Left lung (tissue), 4 donors: ENCODE measurements at regions not wholly inside any gene's neighbourhood (a gene's known extent, or its start where the extent isn't known, plus 50 kb on each side); places are given as distances from the start of the nearest gene placed in this dataset.
A peak's percentile ranks its signal among the peaks of the same experiment; 100 is the strongest.
"Not testable (repeated sequence)": the region's sequence is repeated elsewhere in the genome, so short reads cannot be mapped to it uniquely, and the experiment has no call there.

Experiments used
- ATAC-seq: fragments of 200-7000 bp; cut with Tn5 transposase; one replicate; pipeline ENCODE4 v1.9.1; 2020; ENCODE audit warnings: moderate library complexity
- DNase-seq, 4 donors: peaks; one replicate each; pipeline ENCODE4 v3.0.0-alpha.2; 2013 to 2020
- H3K27ac ChIP-seq, 2 donors: fragments of 200-600 bp; sonication (generic) in 1 of 2; one replicate each; pipeline versions ENCODE4 v1.5.0 to v1.8.0; 2020 to 2021
- H3K27me3 ChIP-seq, 2 donors: fragments of 200-600 bp; sonication (generic) in 1 of 2; one replicate each; pipeline versions ENCODE4 v1.5.0 to v1.8.0; 2020 to 2021
- H3K36me3 ChIP-seq, 2 donors: fragments of 200-600 bp; sonication (generic) in 1 of 2; one replicate each; pipeline versions ENCODE4 v1.5.0 to v1.8.0; 2020 to 2021
- H3K4me1 ChIP-seq, 2 donors: fragments of 200-600 bp; one replicate each; pipeline ENCODE4 v1.8.0; 2021
- H3K4me3 ChIP-seq, 2 donors: fragments of 200-600 bp; sonication (generic) in 1 of 2; one replicate each; pipeline versions ENCODE4 v1.5.0 to v1.8.0; 2020 to 2021; ENCODE audit warnings: mild to moderate bottlenecking in 1 of 2
- H3K9me3 ChIP-seq, 2 donors: fragments of 200-600 bp; sonication (generic) in 1 of 2; one replicate each; pipeline versions ENCODE4 v1.5.0 to v1.8.0; 2020 to 2021
- CTCF ChIP-seq, 2 donors: fragments of 200-600 bp; sonication (generic) in 1 of 2; IDR thresholded peaks; one replicate each; pipeline versions ENCODE4 v1.5.0 to v1.8.0; 2021; ENCODE audit warnings: antibody characterized with exemption in 2 of 2
- intact Hi-C, 2 donors: fragments of 100-400 bp; cut with DNase I; formaldehyde crosslinking; loops; one replicate each; pipeline versions ENCODE4 v1.11.2 to v1.14.2; 2022
- donor health status: DM: no; HTN: yes; CAD: no.
- donor health status: DM: no; HTN: no; CAD: no.

DNA sequence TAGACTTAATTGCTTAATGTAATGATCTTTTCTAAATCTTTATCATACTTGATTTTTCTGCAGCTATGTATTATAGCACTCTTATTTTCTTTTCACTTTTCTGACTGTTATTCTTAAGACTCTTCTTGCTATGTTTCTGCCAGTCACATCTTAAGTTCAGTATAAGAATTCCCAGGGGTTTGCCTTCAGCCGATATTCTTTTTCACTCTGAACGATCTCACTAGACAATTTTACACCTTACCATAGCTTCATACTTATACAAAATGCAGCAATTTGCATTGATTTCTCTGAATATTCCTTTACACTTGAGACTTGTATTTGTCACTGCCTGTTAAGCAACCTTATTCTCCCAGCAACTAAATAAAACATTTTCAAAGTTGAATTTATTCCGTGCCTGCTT is 242.5 kb upstream of the OLFM3 start:
- intact Hi-C loops: no loop called here
- no peak for TF ChIP-seq CTCF (IDR thresholded peaks at IDR 0.05)

DNA sequence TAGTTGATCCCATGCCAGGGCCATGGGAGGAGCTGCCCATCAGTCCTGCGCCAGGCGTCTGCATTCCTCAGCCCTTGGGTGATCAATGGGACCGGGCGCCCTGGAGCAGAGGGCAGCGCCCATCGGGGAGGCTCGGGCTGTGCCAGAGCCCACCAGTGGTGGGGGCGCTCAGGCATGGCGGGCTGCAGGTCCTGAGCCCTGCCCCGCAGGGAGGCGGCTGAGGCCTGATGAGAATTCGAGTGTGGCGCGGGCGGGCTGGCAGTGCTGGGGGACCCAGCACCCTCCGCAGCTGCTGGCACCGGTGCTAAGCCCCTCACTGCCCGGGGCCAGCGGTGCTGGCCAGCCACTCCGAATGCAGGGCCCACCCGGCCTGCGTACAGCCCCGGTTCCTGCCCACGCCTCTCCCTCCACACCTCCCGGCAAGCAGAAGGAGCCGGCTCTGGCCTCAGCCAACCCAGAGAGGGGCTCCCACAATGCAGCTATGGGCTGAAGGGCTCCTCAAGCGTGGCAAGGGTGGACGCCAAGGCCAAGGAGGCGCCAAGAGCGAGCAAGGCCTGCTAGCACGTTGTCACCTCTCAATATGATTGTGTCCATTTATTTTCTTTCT is 238.1 kb upstream of the OLFM3 start:
- peak in 1 of 4 donors; percentile 59 for DNase-seq
- intact Hi-C loops: no loop called here
- Histone ChIP-seq H3K9me3 (peaks cover 0 to 22% of the 10 kb centered on the region in 2 donors), H3K36me3 (no peaks in the 10 kb centered on the region), H3K27me3 (no peaks in the 10 kb centered on the region), H3K27ac (no peak overlapping the region), H3K4me3 (no peak overlapping the region), H3K4me1 (no peaks in the 10 kb centered on the region)
- no peak for TF ChIP-seq CTCF (IDR thresholded peaks at IDR 0.05)
- no peak for ATAC-seq

More for the DNA sequence above, 242.5 kb upstream of the OLFM3 start:
- no peaks in the 10 kb centered on the region for H3K36me3 ChIP-seq
- peaks cover 0 to 15% of the 10 kb centered on the region in 2 donors for H3K9me3 ChIP-seq
- no peaks in the 10 kb centered on the region for H3K4me1 ChIP-seq
- no peaks in the 10 kb centered on the region for H3K27me3 ChIP-seq
- H3K27ac ChIP-seq: no peak overlapping the region
- DNase-seq (no peak), ATAC-seq (no peak)
- no peak overlapping the region for H3K4me3 ChIP-seq

DNA sequence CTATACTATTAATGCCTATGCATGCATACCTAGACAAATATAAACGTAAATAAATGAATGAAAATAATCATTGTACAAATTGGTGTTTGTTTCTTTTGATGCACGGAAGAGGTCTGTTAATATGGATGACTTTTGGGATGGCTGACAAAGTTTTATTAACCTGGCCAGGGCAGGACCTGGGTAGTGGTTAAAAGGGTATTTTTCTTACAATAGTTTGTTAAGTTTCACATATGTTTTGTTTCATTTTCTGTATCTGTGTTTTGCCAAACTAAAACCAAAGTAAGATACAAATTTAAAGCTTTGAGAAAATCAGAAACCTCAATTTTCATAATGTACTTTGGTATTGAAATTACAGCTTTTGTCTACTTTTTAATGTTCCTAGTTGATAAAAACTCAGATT is 222.7 kb upstream of the OLFM3 start:
- DNase-seq (no peak), ATAC-seq (no peak)
- Histone ChIP-seq H3K9me3 (peaks cover 0 to 11% of the 10 kb centered on the region in 2 donors), H3K27ac (no peak overlapping the region), H3K4me1 (no peaks in the 10 kb centered on the region), H3K27me3 (no peaks in the 10 kb centered on the region), H3K4me3 (no peak overlapping the region), H3K36me3 (no peaks in the 10 kb centered on the region)
- TF ChIP-seq CTCF (IDR thresholded peaks at IDR 0.05): no peak
- intact Hi-C loops: no loop called here

DNA sequence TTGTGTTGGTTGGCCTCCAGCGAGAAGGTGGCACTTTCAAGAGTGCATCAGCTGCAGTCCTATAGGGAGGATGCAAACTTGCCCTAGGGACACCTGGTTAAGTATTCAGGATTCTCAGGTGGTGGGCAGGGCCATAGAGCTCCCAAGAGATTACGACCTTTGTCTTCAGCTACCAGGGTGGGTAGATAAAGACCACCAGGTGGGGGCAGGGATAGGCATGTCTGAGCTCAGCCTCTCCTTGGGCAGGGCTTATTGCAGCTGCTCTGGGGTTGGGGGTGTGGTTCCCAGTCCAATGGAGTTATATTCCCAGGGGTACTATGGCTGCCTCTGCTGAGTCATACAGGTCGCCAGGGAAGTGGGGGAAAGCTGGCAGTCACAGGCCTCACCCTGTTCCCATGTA is 214.2 kb upstream of the OLFM3 start:
- H3K27me3 ChIP-seq, DNase-seq, ATAC-seq, H3K4me3 ChIP-seq, H3K4me1 ChIP-seq, H3K27ac ChIP-seq, H3K9me3 ChIP-seq, intact Hi-C loops, H3K36me3 ChIP-seq: not testable (repeated sequence)

DNA sequence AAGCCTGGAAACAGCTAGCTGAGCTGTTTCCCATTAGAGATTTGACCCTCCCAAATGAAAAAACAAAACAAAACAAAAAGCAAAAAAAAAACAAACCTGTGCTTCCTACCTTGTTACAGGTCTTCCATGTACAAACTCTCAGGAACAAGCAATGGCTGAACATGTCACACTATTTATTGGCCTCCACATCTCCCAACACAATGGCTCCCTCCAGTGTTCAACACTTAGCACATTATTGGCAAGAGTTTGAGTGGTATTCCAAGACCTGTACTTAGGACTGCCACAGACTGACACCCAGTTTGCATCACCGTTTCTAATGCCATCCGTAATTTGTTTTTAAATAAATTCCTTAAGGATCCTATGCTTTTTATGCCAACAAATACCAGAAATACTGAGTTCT is 195.0 kb upstream of the OLFM3 start:
- intact Hi-C loops: no loop called here
- H3K27me3 ChIP-seq: no peaks in the 10 kb centered on the region
- peak in 1 of 2 donors; percentile 15 for TF ChIP-seq CTCF (IDR thresholded peaks at IDR 0.05)
- no peak overlapping the region for H3K4me3 ChIP-seq
- ATAC-seq (peak; percentile 95), DNase-seq (peak in 2 of 4 donors; percentile 36 to 71)
- H3K36me3 ChIP-seq: no peaks in the 10 kb centered on the region
- H3K9me3 ChIP-seq: no peaks in the 10 kb centered on the region
- no peak overlapping the region for H3K27ac ChIP-seq
- H3K4me1 ChIP-seq: no peaks in the 10 kb centered on the region

DNA sequence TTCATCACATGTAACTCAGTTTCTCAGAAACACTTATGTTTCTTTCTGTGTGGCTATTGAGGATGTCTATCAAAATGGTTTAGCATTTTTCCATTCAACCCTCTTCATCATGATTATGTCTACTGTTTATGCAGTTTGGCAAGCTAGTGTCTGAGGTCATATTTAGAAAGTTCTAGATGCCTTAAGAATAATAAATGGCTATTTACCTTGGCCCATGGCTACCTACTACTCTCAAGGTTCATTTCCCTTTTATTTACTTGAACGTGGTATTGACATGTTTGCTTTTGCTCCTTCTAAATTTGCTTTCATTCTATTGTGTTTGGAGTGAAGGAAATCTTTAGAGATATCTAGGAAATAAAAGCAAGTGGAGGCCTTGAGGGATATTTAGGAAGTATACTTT is 193.7 kb upstream of the OLFM3 start:
- intact Hi-C loops: no loop called here
- DNase-seq: no peak
- TF ChIP-seq CTCF (IDR thresholded peaks at IDR 0.05): no peak
- H3K4me1 ChIP-seq: no peaks in the 10 kb centered on the region
- H3K36me3 ChIP-seq: no peaks in the 10 kb centered on the region
- H3K9me3 ChIP-seq: no peaks in the 10 kb centered on the region
- H3K27me3 ChIP-seq: no peaks in the 10 kb centered on the region
- no peak for ATAC-seq
- no peak overlapping the region for H3K27ac ChIP-seq
- H3K4me3 ChIP-seq: no peak overlapping the region
